ENCODE measurements at regions not wholly inside any gene's neighbourhood (a gene's known extent, or its start where the extent isn't known, plus 50 kb on each side); places are given as distances from the start of the nearest gene placed in this dataset.

DNA sequence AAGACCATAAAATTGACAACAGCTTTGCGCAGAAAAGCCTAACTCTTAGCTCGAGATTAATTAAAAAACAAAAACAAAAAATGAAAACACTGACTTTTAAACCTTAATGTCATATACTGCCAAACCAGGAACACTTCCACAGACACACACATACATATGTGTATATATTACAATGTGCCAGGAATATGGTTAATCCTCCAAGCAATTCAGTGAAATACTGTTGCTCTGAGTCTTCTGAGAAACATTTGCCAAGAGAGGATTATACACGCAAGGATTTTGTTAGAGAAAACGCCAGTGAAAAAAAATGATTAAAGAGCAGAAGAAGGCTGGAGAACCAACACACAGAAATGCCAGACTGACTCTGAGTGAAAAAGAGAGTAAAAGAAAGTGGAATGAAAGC is 116.7 kb upstream of the CHRM3 start:
- peaks cover under 1 to 2% (median 1%) of the 10 kb centered on the region in 3 donors for H3K9me3 ChIP-seq (ENCODE audit: control extremely low read depth in 1 of 3, control insufficient read depth in 2 of 3, insufficient read depth in 1 of 3, low read length in 2 of 3)
- no peak overlapping the region for H3K9ac ChIP-seq (ENCODE audit: low read length)
- ATAC-seq (ENCODE audit: low read depth) = no peak
- no peaks in the 10 kb centered on the region for H3K4me1 ChIP-seq (ENCODE audit: control insufficient read depth in 2 of 2, insufficient read depth in 2 of 2, low read length in 2 of 2)
- no peak overlapping the region for H2AFZ ChIP-seq (ENCODE audit: insufficient read depth, low read depth, low read length, poor library complexity, severe bottlenecking)
- CTCF ChIA-PET = no interaction called here
- H3K36me3 ChIP-seq (replicated peaks in 1 of 2; ENCODE audit: control extremely low read depth in 1 of 2, control insufficient read depth in 1 of 2, extremely low read depth in 1 of 2, insufficient read depth in 2 of 2, low read length in 1 of 2) = no peaks in the 10 kb centered on the region
- no peak overlapping the region for H3K27ac ChIP-seq (ENCODE audit: low read length in 2 of 2)
- H3K4me2 ChIP-seq (replicated peaks; ENCODE audit: low read depth, low read length, poor library complexity, severe bottlenecking) = no peak overlapping the region
- 94% methylated on average over 2 of the region's 4 CpGs for WGBS (ENCODE audit: insufficient coverage)
- Mint-ChIP-seq H3K27ac (no peak overlapping the region), H3K9me3 (ENCODE audit: insufficient read depth) (peaks cover 10% of the 10 kb centered on the region), H3K27me3 (no peaks in the 10 kb centered on the region), H3K4me1 (no peaks in the 10 kb centered on the region), H3K4me3 (no peak overlapping the region)
- no peaks in the 10 kb centered on the region for H3K27me3 ChIP-seq (replicated peaks in 1 of 4; ENCODE audit: control extremely low read depth in 1 of 4, control insufficient read depth in 3 of 4, insufficient read depth in 4 of 4, low read length in 3 of 4)
- no peaks in the 10 kb centered on the region for H3K79me2 ChIP-seq (ENCODE audit: control insufficient read depth, insufficient read depth, low read length)
- TF ChIP-seq, protein P1, sequence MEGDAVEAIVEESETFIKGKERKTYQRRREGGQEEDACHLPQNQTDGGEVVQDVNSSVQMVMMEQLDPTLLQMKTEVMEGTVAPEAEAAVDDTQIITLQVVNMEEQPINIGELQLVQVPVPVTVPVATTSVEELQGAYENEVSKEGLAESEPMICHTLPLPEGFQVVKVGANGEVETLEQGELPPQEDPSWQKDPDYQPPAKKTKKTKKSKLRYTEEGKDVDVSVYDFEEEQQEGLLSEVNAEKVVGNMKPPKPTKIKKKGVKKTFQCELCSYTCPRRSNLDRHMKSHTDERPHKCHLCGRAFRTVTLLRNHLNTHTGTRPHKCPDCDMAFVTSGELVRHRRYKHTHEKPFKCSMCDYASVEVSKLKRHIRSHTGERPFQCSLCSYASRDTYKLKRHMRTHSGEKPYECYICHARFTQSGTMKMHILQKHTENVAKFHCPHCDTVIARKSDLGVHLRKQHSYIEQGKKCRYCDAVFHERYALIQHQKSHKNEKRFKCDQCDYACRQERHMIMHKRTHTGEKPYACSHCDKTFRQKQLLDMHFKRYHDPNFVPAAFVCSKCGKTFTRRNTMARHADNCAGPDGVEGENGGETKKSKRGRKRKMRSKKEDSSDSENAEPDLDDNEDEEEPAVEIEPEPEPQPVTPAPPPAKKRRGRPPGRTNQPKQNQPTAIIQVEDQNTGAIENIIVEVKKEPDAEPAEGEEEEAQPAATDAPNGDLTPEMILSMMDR (IDR thresholded peaks at IDR 0.05) = no peak
- TF ChIP-seq EZH2 (IDR thresholded peaks at IDR 0.05; ENCODE audit: borderline replicate concordance, insufficient read depth, low read depth, low read length, poor library complexity, severe bottlenecking) = no peak
- intact Hi-C loops (cut with micrococcal nuclease) = no loop called here
- DNase-seq = no peak
- H3K4me3 ChIP-seq (ENCODE audit: control extremely low read depth in 1 of 5, extremely low read depth in 1 of 5, insufficient read depth in 1 of 5, low read depth in 2 of 5, low read length in 4 of 5) = no peak overlapping the region
- H4K20me1 ChIP-seq (ENCODE audit: control insufficient read depth, insufficient read depth, low read length, poor library complexity, severe bottlenecking) = no peaks in the 10 kb centered on the region
- POLR2A ChIA-PET = no interaction called here

DNA sequence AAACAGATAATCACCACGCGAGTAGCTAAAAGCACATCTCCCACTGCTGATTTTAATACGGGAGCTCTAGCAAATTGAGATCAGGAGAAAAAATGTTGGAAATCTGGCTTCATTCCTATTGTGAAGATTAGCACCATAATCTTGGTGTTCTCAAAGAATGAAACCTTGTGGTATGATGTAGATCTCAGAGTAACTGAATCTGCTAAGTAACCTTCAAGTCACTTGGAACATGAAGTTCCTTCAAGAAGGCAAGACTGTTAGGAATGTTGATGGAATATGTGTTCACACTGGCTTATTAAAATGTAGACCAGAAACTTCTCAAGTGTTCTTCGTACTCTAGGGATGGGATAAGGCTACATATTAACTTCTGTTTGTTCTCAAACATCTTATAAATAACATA is 117.4 kb upstream of the CHRM3 start:
- POLR2A ChIA-PET = no interaction called here
- no peak overlapping the region for H3K9ac ChIP-seq (ENCODE audit: low read length)

More for the DNA sequence above, 117.4 kb upstream of the CHRM3 start:
- no CpG with 5 or more reads among the region's 4 CpGs for WGBS (ENCODE audit: insufficient coverage)
- H4K20me1 ChIP-seq (ENCODE audit: control insufficient read depth, insufficient read depth, low read length, poor library complexity, severe bottlenecking) = no peaks in the 10 kb centered on the region
- H3K27me3 ChIP-seq (replicated peaks in 1 of 4; ENCODE audit: control extremely low read depth in 1 of 4, control insufficient read depth in 3 of 4, insufficient read depth in 4 of 4, low read length in 3 of 4) = no peaks in the 10 kb centered on the region
- no peak overlapping the region for H3K4me3 ChIP-seq (ENCODE audit: control extremely low read depth in 1 of 5, extremely low read depth in 1 of 5, insufficient read depth in 1 of 5, low read depth in 2 of 5, low read length in 4 of 5)
- Mint-ChIP-seq H3K27me3 (no peaks in the 10 kb centered on the region), H3K4me1 (no peaks in the 10 kb centered on the region), H3K9me3 (ENCODE audit: insufficient read depth) (peaks cover 10% of the 10 kb centered on the region), H3K27ac (no peak overlapping the region), H3K4me3 (no peak overlapping the region)
- ATAC-seq (ENCODE audit: low read depth) (no peak), DNase-seq (no peak)
- H3K4me2 ChIP-seq (replicated peaks; ENCODE audit: low read depth, low read length, poor library complexity, severe bottlenecking) = no peak overlapping the region
- H3K36me3 ChIP-seq (replicated peaks in 1 of 2; ENCODE audit: control extremely low read depth in 1 of 2, control insufficient read depth in 1 of 2, extremely low read depth in 1 of 2, insufficient read depth in 2 of 2, low read length in 1 of 2) = no peaks in the 10 kb centered on the region
- H3K79me2 ChIP-seq (ENCODE audit: control insufficient read depth, insufficient read depth, low read length) = no peaks in the 10 kb centered on the region
- CTCF ChIA-PET = no interaction called here
- no peak overlapping the region for H3K27ac ChIP-seq (ENCODE audit: low read length in 2 of 2)
- H3K4me1 ChIP-seq (ENCODE audit: control insufficient read depth in 2 of 2, insufficient read depth in 2 of 2, low read length in 2 of 2) = no peaks in the 10 kb centered on the region
- TF ChIP-seq, protein P1 (IDR thresholded peaks at IDR 0.05) = no peak
- no peak for TF ChIP-seq EZH2 (IDR thresholded peaks at IDR 0.05; ENCODE audit: borderline replicate concordance, insufficient read depth, low read depth, low read length, poor library complexity, severe bottlenecking)
- intact Hi-C loops (cut with micrococcal nuclease) = no loop called here
- H2AFZ ChIP-seq (ENCODE audit: insufficient read depth, low read depth, low read length, poor library complexity, severe bottlenecking) = no peak overlapping the region
- H3K9me3 ChIP-seq (ENCODE audit: control extremely low read depth in 1 of 3, control insufficient read depth in 2 of 3, insufficient read depth in 1 of 3, low read length in 2 of 3) = peaks cover 1 to 4% (median 2%) of the 10 kb centered on the region in 3 donors

Measured in B cell (primary cell).